HEK293 (cell line): ENCODE measurements at regions not wholly inside any gene's neighbourhood (a gene's known extent, or its start where the extent isn't known, plus 50 kb on each side); places are given as distances from the start of the nearest gene placed in this dataset.

Experiments
- CTCF ChIP-seq: fragments of 450-650 bp; formaldehyde crosslinking; IDR thresholded peaks from 2 replicates; pipeline ENCODE4 v1.5.1; 2016; ENCODE audit warnings: missing biosample characterization, missing genetic modification characterization
- KLF7 ChIP-seq: fragments of 450-650 bp; formaldehyde crosslinking; IDR thresholded peaks from 2 replicates; pipeline ENCODE4 v1.5.1; 2016; ENCODE audit warnings: missing biosample characterization, missing genetic modification characterization, borderline replicate concordance
- ZIC2 ChIP-seq: fragments of 450-650 bp; formaldehyde crosslinking; IDR thresholded peaks from 2 replicates; pipeline ENCODE4 v1.5.1; 2016; ENCODE audit warnings: missing biosample characterization, missing genetic modification characterization
- ZNF174 ChIP-seq: fragments of 450-650 bp; formaldehyde crosslinking; IDR thresholded peaks from 2 replicates; pipeline ENCODE4 v1.5.0; 2017; ENCODE audit warnings: missing biosample characterization, mild to moderate bottlenecking, missing genetic modification characterization
- ZNF274 ChIP-seq, 2 experiments: fragments of 200-500 bp in 1 of 2; fragments of 450-650 bp in 1 of 2; sonication (Bioruptor generic) in 1 of 2; formaldehyde crosslinking in 1 of 2; IDR thresholded peaks; 2 replicates each; pipeline versions ENCODE4 v1.5.1 to v1.6.1; 2014 to 2016; ENCODE audit warnings: borderline replicate concordance in 1 of 2, inconsistent platforms in 1 of 2, low read length in 1 of 2, missing biosample characterization in 1 of 2, missing genetic modification characterization in 1 of 2
- ZNF302 ChIP-seq: fragments of 450-650 bp; formaldehyde crosslinking; IDR thresholded peaks from 2 replicates; pipeline ENCODE4 v1.5.1; 2016; ENCODE audit warnings: missing biosample characterization, missing genetic modification characterization, low read depth

- TF ChIP-seq CTCF (tag by site-specific recombination): no peak
- TF ChIP-seq ZNF174 (tag by site-specific recombination): no peak
- TF ChIP-seq KLF7: no peak
- no peak for TF ChIP-seq ZIC2 (tag by site-specific recombination)
- TF ChIP-seq ZNF274 (IDR thresholded peaks at IDR 0.05; ENCODE audit: low read length): no peak
- TF ChIP-seq ZNF274 (tag by site-specific recombination; IDR thresholded peaks at IDR 0.05; ENCODE audit: borderline replicate concordance): no peak
- TF ChIP-seq ZNF302 (tag by site-specific recombination): no peak
These were observed 490.8 kb downstream of the IGSF11 start for GRCh38 chr3:118543832-118544231.
